AG09309 (cell line): ENCODE measurements at regions not wholly inside any gene's neighbourhood (a gene's known extent, or its start where the extent isn't known, plus 50 kb on each side); places are given as distances from the start of the nearest gene placed in this dataset.

ENCODE experiments used
- DNase-seq: peaks from one replicate; pipeline ENCODE4 v3.0.0-alpha.2; 2010; ENCODE audit warnings: low read depth
- H3K4me3 ChIP-seq: 2 replicates; pipeline ENCODE4 v1.5.1; 2011; ENCODE audit warnings: mild to moderate bottlenecking, low read depth, low read length, moderate library complexity; ENCODE audit not compliant: control insufficient read depth
- CTCF ChIP-seq: IDR thresholded peaks from 2 replicates; pipeline ENCODE4 v1.5.1; 2011; ENCODE audit warnings: mild to moderate bottlenecking, low read depth, low read length, inconsistent platforms; ENCODE audit not compliant: insufficient read depth, control insufficient read depth; ENCODE audit errors: missing control alignments

- H3K4me3 ChIP-seq = no peak overlapping the region
- no peak for DNase-seq
- no peak for TF ChIP-seq CTCF
Measured at GRCh38 chr20:23287354-23288190, 63.0 kb upstream of the NXT1 start.

- no peak overlapping the region for H3K4me3 ChIP-seq
- no peak for TF ChIP-seq CTCF
- no peak for DNase-seq
Measured at GRCh38 chr20:23286346-23286745, 64.2 kb upstream of the NXT1 start.

GRCh38 chr20:23285536-23285935 lies 65.1 kb upstream of the NXT1 start:
- DNase-seq = no peak
- no peak overlapping the region for H3K4me3 ChIP-seq
- TF ChIP-seq CTCF = no peak

- TF ChIP-seq CTCF = no peak
- no peak for DNase-seq
- no peak overlapping the region for H3K4me3 ChIP-seq
Measured at GRCh38 chr20:23284009-23284408, 66.6 kb upstream of the NXT1 start.

- no peak for DNase-seq
- no peak for TF ChIP-seq CTCF
- H3K4me3 ChIP-seq = no peak overlapping the region
Measured at GRCh38 chr20:23283096-23283850, 67.3 kb upstream of the NXT1 start.

- no peak overlapping the region for H3K4me3 ChIP-seq
- no peak for DNase-seq
- TF ChIP-seq CTCF = no peak
Measured at GRCh38 chr20:23282546-23282945, 68.0 kb upstream of the NXT1 start.
